OCI-LY7 (cell line): ENCODE measurements at regions not wholly inside any gene's neighbourhood (a gene's known extent, or its start where the extent isn't known, plus 50 kb on each side); places are given as distances from the start of the nearest gene placed in this dataset.

ENCODE experiments used
- EZH2phosphoT487 ChIP-seq: fragments of 200-600 bp; sonication (generic); IDR thresholded peaks from 2 replicates; pipeline ENCODE4 v1.6.1; 2018; ENCODE audit warnings: low read depth, borderline replicate concordance, mild to moderate bottlenecking, mixed run types, antibody characterized with exemption, low read length, moderate library complexity, mixed read lengths
- TF ChIP-seq, protein P1 (sequence below): fragments of 200-600 bp; sonication (generic); conservative IDR thresholded peaks from 2 replicates; pipeline ENCODE4 v1.5.1; 2014; ENCODE audit warnings: mild to moderate bottlenecking, antibody characterized with exemption, low read length, moderate library complexity, mixed read lengths

DNA sequence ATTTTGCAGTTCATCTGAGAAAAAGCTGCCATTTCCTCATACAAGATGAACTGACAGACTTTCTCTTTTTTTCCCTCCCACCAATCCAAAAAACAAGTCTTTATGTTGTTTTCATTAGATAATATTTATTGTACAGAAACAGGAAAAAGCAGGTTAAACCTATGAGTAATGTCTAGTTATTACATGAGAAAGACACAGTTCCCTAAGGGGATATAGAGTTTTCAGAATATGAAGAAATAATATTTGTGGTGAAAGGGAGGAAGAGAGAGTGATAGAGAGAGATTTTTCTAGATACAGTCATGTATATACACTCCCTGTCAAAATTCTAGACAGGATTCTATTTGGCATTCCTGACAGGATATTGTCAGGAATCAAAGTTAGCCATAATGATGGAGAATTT lies 392.4 kb downstream of the BMP2 start:
- TF ChIP-seq EZH2phosphoT487: no peak
- TF ChIP-seq, protein P1, sequence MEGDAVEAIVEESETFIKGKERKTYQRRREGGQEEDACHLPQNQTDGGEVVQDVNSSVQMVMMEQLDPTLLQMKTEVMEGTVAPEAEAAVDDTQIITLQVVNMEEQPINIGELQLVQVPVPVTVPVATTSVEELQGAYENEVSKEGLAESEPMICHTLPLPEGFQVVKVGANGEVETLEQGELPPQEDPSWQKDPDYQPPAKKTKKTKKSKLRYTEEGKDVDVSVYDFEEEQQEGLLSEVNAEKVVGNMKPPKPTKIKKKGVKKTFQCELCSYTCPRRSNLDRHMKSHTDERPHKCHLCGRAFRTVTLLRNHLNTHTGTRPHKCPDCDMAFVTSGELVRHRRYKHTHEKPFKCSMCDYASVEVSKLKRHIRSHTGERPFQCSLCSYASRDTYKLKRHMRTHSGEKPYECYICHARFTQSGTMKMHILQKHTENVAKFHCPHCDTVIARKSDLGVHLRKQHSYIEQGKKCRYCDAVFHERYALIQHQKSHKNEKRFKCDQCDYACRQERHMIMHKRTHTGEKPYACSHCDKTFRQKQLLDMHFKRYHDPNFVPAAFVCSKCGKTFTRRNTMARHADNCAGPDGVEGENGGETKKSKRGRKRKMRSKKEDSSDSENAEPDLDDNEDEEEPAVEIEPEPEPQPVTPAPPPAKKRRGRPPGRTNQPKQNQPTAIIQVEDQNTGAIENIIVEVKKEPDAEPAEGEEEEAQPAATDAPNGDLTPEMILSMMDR: no peak
